ENCODE measurements at regions not wholly inside any gene's neighbourhood (a gene's known extent, or its start where the extent isn't known, plus 50 kb on each side); places are given as distances from the start of the nearest gene placed in this dataset.

GRCh38 chr2:147614471-147614870 lies 230.4 kb upstream of the ACVR2A start:
- Histone ChIP-seq H3K4me1 (no peaks in the 10 kb centered on the region), H3K36me3 (no peaks in the 10 kb centered on the region), H3K27ac (no peak overlapping the region), H3K4me3 (no peak overlapping the region), H3K9me3 (no peaks in the 10 kb centered on the region), H3K27me3 (no peaks in the 10 kb centered on the region)
- intact Hi-C loops (cut with DNase I) = no loop called here
- no peak for DNase-seq
- TF ChIP-seq CTCF (IDR thresholded peaks at IDR 0.05) = no peak
- ATAC-seq = no peak

- Histone ChIP-seq H3K27me3 (no peaks in the 10 kb centered on the region), H3K4me1 (no peaks in the 10 kb centered on the region), H3K36me3 (no peaks in the 10 kb centered on the region), H3K9me3 (no peaks in the 10 kb centered on the region), H3K4me3 (no peak overlapping the region), H3K27ac (no peak overlapping the region)
- ATAC-seq (no peak), DNase-seq (no peak)
- intact Hi-C loops (cut with DNase I) = no loop called here
- TF ChIP-seq CTCF (IDR thresholded peaks at IDR 0.05) = no peak
These were observed 234.3 kb upstream of the ACVR2A start for GRCh38 chr2:147610496-147611040.

GRCh38 chr2:147609301-147609700 lies 235.5 kb upstream of the ACVR2A start:
- intact Hi-C loops (cut with DNase I) = no loop called here
- ATAC-seq (no peak), DNase-seq (no peak)
- no peak overlapping the region for H3K4me3 ChIP-seq
- H3K27ac ChIP-seq = no peak overlapping the region
- H3K36me3 ChIP-seq = no peaks in the 10 kb centered on the region
- no peaks in the 10 kb centered on the region for H3K4me1 ChIP-seq
- H3K27me3 ChIP-seq = no peaks in the 10 kb centered on the region
- no peak for TF ChIP-seq CTCF (IDR thresholded peaks at IDR 0.05)
- no peaks in the 10 kb centered on the region for H3K9me3 ChIP-seq

- no peaks in the 10 kb centered on the region for H3K27me3 ChIP-seq
- H3K4me1 ChIP-seq = no peaks in the 10 kb centered on the region
- H3K36me3 ChIP-seq = no peaks in the 10 kb centered on the region
- ATAC-seq (no peak), DNase-seq (no peak)
- H3K27ac ChIP-seq = no peak overlapping the region
- H3K9me3 ChIP-seq = no peaks in the 10 kb centered on the region
- intact Hi-C loops (cut with DNase I) = no loop called here
- no peak for TF ChIP-seq CTCF (IDR thresholded peaks at IDR 0.05)
- H3K4me3 ChIP-seq = no peak overlapping the region
These were observed 237.4 kb upstream of the ACVR2A start for GRCh38 chr2:147607379-147607778.

- ATAC-seq (no peak), DNase-seq (no peak)
- H3K27me3 ChIP-seq = no peaks in the 10 kb centered on the region
- intact Hi-C loops (cut with DNase I) = no loop called here
- H3K36me3 ChIP-seq = no peaks in the 10 kb centered on the region
- no peaks in the 10 kb centered on the region for H3K4me1 ChIP-seq
- H3K27ac ChIP-seq = no peak overlapping the region
- H3K9me3 ChIP-seq = no peaks in the 10 kb centered on the region
- no peak overlapping the region for H3K4me3 ChIP-seq
- TF ChIP-seq CTCF (IDR thresholded peaks at IDR 0.05) = no peak
These were observed 241.0 kb upstream of the ACVR2A start for GRCh38 chr2:147603876-147604275.

Data from left lung (tissue), 4 donors.